Breast epithelium (tissue), 4 donors: ENCODE measurements at regions not wholly inside any gene's neighbourhood (a gene's known extent, or its start where the extent isn't known, plus 50 kb on each side); places are given as distances from the start of the nearest gene placed in this dataset.

ENCODE experiments used
- DNase-seq, 2 donors: peaks; one replicate each; pipeline ENCODE4 v3.0.0-alpha.2; 2019; ENCODE audit warnings: low spot score in 2 of 2
- H3K27ac ChIP-seq, 2 donors: fragments of 200-600 bp; sonication (generic) in 1 of 2; one replicate each; pipeline ENCODE4 v1.5.1; 2016 to 2019; ENCODE audit warnings: mild to moderate bottlenecking in 1 of 2
- H3K27me3 ChIP-seq, 2 donors: fragments of 200-600 bp; sonication (generic) in 1 of 2; one replicate each; pipeline versions ENCODE4 v1.5.1 to v1.6.0; 2017 to 2019; ENCODE audit warnings: control low read depth in 1 of 2, mild to moderate bottlenecking in 1 of 2
- H3K36me3 ChIP-seq: fragments of 200-600 bp; one replicate; pipeline ENCODE4 v1.5.1; 2019
- H3K4me1 ChIP-seq, 2 donors: fragments of 200-600 bp; sonication (generic); one replicate each; pipeline ENCODE4 v1.5.1; 2016 to 2019; ENCODE audit warnings: control low read depth in 1 of 2
- H3K4me3 ChIP-seq, 3 donors: fragments of 200-600 bp; sonication (generic); 1 replicate in 2 of 3; 2 replicates in 1 of 3; pipeline ENCODE4 v1.5.1; 2016 to 2019; ENCODE audit warnings: mild to moderate bottlenecking in 3 of 3, moderate library complexity in 2 of 3
- H3K9me3 ChIP-seq, 2 donors: fragments of 200-600 bp; sonication (generic) in 1 of 2; one replicate each; pipeline ENCODE4 v1.5.1; 2016 to 2019; ENCODE audit warnings: control low read depth in 1 of 2
- POLR2A ChIP-seq: fragments of 450-650 bp; IDR thresholded peaks from one replicate; pipeline ENCODE4 v1.6.1; 2016; ENCODE audit warnings: antibody characterized with exemption, mild to moderate bottlenecking, moderate library complexity
- POLR2AphosphoS5 ChIP-seq, 3 donors: sonication (generic); formaldehyde crosslinking; IDR thresholded peaks; one replicate each; pipeline ENCODE4 v1.6.1; 2017; ENCODE audit warnings: antibody characterized with exemption in 3 of 3
- intact Hi-C: fragments of 100-400 bp; cut with DNase I; formaldehyde crosslinking; loops from one replicate; pipeline ENCODE4 v1.15.1; 2023; ENCODE audit warnings: low total_unique reads
- TF ChIP-seq, protein P1 (sequence below), 3 donors: fragments of 450-650 bp; IDR thresholded peaks; one replicate each; pipeline ENCODE4 v1.5.1; 2016 to 2017; ENCODE audit warnings: antibody characterized with exemption in 3 of 3, mild to moderate bottlenecking in 3 of 3, moderate library complexity in 3 of 3

GRCh38 chr2:55111570-55112228 lies 61.4 kb upstream of the RTN4 start:
- intact Hi-C loops = no loop called here
- Histone ChIP-seq H3K9me3 (no peaks in the 10 kb centered on the region), H3K4me1 (no peaks in the 10 kb centered on the region), H3K27me3 (no peaks in the 10 kb centered on the region), H3K4me3 (no peak overlapping the region), H3K27ac (peak overlapping the region; percentile 72 to 82), H3K36me3 (no peaks in the 10 kb centered on the region)
- DNase-seq = no peak
- TF ChIP-seq POLR2AphosphoS5 (IDR thresholded peaks at IDR 0.05) (peak in 1 of 3 donors; percentile 67), POLR2A (no peak)

DNA sequence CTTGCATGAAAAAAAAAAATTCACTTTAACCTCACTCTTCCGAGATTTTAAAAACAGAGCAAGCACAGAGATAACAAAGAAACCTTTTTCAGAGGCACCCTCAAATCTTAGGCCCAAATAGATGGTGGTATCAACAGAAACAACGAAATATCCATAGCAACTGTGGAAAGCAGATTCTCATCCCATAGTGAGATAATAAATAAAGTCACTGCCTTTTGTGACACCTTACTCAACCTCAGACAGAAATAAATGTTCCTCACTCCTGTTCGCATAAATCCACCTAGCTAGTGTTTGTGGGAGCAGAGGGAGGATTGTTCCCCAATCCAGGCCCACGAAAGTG lies 60.9 kb upstream of the RTN4 start:
- peak overlapping the region; percentile 72 to 82 for H3K27ac ChIP-seq
- no peaks in the 10 kb centered on the region for H3K36me3 ChIP-seq
- intact Hi-C loops = no loop called here
- no peak overlapping the region for H3K4me3 ChIP-seq
- no peak for DNase-seq
- H3K4me1 ChIP-seq = no peaks in the 10 kb centered on the region
- TF ChIP-seq POLR2AphosphoS5 (IDR thresholded peaks at IDR 0.05) = no peak
- TF ChIP-seq POLR2A = no peak
- TF ChIP-seq, protein P1, sequence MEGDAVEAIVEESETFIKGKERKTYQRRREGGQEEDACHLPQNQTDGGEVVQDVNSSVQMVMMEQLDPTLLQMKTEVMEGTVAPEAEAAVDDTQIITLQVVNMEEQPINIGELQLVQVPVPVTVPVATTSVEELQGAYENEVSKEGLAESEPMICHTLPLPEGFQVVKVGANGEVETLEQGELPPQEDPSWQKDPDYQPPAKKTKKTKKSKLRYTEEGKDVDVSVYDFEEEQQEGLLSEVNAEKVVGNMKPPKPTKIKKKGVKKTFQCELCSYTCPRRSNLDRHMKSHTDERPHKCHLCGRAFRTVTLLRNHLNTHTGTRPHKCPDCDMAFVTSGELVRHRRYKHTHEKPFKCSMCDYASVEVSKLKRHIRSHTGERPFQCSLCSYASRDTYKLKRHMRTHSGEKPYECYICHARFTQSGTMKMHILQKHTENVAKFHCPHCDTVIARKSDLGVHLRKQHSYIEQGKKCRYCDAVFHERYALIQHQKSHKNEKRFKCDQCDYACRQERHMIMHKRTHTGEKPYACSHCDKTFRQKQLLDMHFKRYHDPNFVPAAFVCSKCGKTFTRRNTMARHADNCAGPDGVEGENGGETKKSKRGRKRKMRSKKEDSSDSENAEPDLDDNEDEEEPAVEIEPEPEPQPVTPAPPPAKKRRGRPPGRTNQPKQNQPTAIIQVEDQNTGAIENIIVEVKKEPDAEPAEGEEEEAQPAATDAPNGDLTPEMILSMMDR (IDR thresholded peaks at IDR 0.05) = no peak
- no peaks in the 10 kb centered on the region for H3K27me3 ChIP-seq
- H3K9me3 ChIP-seq = no peaks in the 10 kb centered on the region

GRCh38 chr2:55109219-55109891 lies 59.1 kb upstream of the RTN4 start:
- no peak for TF ChIP-seq POLR2A
- TF ChIP-seq, protein P1 (IDR thresholded peaks at IDR 0.05) = no peak
- TF ChIP-seq POLR2AphosphoS5 (IDR thresholded peaks at IDR 0.05) = no peak
- Histone ChIP-seq H3K9me3 (no peaks in the 10 kb centered on the region), H3K4me3 (no peak overlapping the region), H3K27ac (no peak overlapping the region), H3K4me1 (no peaks in the 10 kb centered on the region), H3K27me3 (no peaks in the 10 kb centered on the region), H3K36me3 (no peaks in the 10 kb centered on the region)
- no peak for DNase-seq
- intact Hi-C loops = no loop called here

DNA sequence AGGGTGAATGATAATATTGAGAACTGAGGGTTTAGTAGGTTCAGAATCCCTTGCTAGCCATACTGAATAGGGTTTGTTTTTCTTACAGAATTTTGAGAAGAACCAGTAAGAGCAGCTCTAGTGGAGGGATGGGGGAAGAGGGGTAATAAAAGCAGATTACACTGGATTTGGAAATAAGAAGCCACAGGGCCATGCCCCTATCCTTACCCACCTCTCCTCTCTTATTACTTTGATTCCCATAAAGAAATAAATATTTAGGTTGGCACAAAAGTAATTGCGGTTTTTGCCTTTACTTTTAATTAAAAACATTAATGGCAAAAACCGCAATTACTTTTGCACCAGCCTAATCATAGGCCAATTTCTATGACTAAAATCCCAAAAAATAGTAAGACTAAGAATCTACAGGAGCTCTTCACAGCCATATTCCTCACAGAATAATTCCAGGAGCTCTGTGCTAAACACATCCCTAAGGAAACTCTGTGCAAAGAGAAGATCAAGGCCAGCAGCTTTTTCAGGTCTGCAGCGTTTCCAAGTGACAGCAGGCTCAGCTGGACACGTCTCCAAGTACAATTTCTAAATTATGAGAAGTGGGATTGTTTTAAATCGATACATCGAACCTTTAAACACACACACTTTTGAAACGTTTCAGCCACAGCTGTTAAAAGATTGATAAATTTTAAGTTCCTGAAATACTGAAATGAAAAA lies 58.4 kb upstream of the RTN4 start:
- Histone ChIP-seq H3K9me3 (no peaks in the 10 kb centered on the region), H3K4me3 (no peak overlapping the region), H3K36me3 (no peaks in the 10 kb centered on the region), H3K27ac (no peak overlapping the region), H3K27me3 (no peaks in the 10 kb centered on the region), H3K4me1 (no peaks in the 10 kb centered on the region)
- intact Hi-C loops = no loop called here
- DNase-seq = no peak
- no peak for TF ChIP-seq POLR2AphosphoS5 (IDR thresholded peaks at IDR 0.05)
- TF ChIP-seq POLR2A = no peak
- TF ChIP-seq, protein P1 (IDR thresholded peaks at IDR 0.05) = no peak

DNA sequence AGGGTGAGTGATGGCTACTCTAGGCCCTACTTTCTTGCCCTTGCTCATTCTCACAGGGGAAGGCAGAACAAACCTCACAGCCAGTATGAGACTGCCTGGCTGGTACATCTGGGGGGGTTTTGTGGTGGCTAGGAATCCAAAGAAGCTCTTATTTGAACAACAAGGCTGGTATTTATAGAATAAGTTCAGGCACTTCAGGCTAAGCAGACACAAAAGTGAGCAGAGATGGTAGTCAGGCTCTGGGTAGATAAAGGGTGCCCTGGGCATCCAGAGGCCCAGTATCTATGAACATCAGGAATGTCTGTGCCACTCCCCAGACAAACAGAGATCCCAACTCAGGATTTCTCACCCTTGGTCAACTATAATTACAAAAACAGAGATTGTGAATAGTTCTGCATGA lies 57.2 kb upstream of the RTN4 start:
- Histone ChIP-seq H3K9me3 (no peaks in the 10 kb centered on the region), H3K36me3 (no peaks in the 10 kb centered on the region), H3K4me3 (no peak overlapping the region), H3K4me1 (no peaks in the 10 kb centered on the region), H3K27ac (no peak overlapping the region), H3K27me3 (no peaks in the 10 kb centered on the region)
- intact Hi-C loops = no loop called here
- no peak for DNase-seq
- TF ChIP-seq, protein P1 (IDR thresholded peaks at IDR 0.05) = no peak
- no peak for TF ChIP-seq POLR2AphosphoS5 (IDR thresholded peaks at IDR 0.05)
- no peak for TF ChIP-seq POLR2A
